ENCODE measurements at regions not wholly inside any gene's neighbourhood (a gene's known extent, or its start where the extent isn't known, plus 50 kb on each side); places are given as distances from the start of the nearest gene placed in this dataset.
A peak's percentile ranks its signal among the peaks of the same experiment; 100 is the strongest.

DNA sequence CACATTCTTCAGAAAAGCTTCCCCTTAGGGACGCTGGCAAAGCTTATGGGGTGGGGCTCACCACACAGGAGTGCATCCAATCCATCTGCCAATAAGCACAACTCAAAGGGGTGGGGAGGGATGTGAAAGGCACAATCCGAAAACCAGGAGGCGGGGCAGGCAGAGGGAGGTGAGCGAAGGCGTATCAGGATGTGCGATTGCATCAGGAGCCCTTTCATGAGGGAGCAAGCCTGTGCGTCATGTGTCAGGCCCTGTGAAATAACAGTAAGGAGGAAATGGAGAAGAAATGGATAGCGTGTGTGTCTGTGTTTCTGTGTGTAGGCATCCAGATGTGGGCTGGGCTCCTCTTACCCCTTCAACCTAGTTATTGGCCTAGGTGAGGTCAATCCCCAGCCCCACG lies 382.4 kb upstream of the CDH4 start:
- no peaks in the 10 kb centered on the region for H3K36me3 ChIP-seq
- no peak for ATAC-seq
- no peak for TF ChIP-seq CTCF (IDR thresholded peaks at IDR 0.05)
- H3K27me3 ChIP-seq: peaks cover 0 to 33% (median 19%) of the 10 kb centered on the region in 7 donors
- no peak overlapping the region for H3K4me3 ChIP-seq
- no peaks in the 10 kb centered on the region for H3K9me3 ChIP-seq
- H3K4me1 ChIP-seq: no peaks in the 10 kb centered on the region
- H3K27ac ChIP-seq: no peak overlapping the region
- DNase-seq: no peak
- 81 to 86% methylated on average over 9 of the region's 9 CpGs for WGBS, 2 donors
- intact Hi-C loops (cut with DNase I): loop anchor here in 1 of 10 donors (10.0 kb wide), 1 partner anchor 65 kb away; no protein-coding TSS in a partner anchor

DNA sequence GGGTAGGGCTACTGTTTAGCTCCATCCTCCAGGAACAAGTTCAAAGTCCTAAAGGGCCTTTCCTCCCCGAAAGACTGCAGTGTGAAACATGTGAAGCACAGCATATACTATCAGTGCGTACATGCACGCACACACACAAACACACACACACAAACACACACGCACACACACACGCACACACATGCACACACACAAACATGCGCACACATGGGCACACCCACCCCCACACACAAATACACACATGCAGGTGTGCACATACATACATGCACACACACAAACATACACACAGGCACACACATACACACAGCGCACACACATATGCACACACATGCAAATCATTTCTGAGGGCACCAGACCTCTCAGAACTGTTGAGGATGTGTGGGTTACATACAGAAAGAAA lies 382.0 kb upstream of the CDH4 start:
- no peak for TF ChIP-seq CTCF (IDR thresholded peaks at IDR 0.05)
- no peak overlapping the region for H3K4me3 ChIP-seq
- no peaks in the 10 kb centered on the region for H3K9me3 ChIP-seq
- intact Hi-C loops (cut with DNase I): loop anchor here in 1 of 10 donors (10.0 kb wide), 1 partner anchor 65 kb away; no protein-coding TSS in a partner anchor
- no peaks in the 10 kb centered on the region for H3K36me3 ChIP-seq
- no peak for DNase-seq
- no peak for ATAC-seq
- H3K27ac ChIP-seq: no peak overlapping the region
- peaks cover 0 to 33% (median 19%) of the 10 kb centered on the region in 7 donors for H3K27me3 ChIP-seq
- WGBS, 2 donors: 93 to 95% methylated on average over 7 of the region's 7 CpGs
- no peaks in the 10 kb centered on the region for H3K4me1 ChIP-seq

DNA sequence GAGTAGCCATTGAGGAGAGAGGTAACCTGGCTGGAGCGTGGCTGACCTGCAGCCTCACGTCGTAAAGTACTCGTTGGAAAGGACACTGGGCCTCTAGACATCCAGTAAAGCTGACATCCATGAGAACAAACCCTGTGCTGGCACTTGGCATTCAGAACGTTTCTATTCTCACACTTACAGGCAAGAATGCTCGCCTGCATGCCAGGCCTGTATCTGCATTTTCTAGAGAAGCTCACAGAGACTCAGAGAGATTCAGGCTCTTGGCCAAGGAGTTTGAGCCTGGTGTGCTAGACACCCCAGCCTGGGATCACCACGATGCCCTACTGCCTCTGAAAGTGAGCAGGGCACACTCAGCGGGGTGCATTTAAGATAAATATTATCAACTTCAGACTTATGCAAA lies 379.8 kb upstream of the CDH4 start:
- H3K9me3 ChIP-seq: no peaks in the 10 kb centered on the region
- ATAC-seq (peak in 4 of 8 donors; percentile 23 to 67 (median 40)), DNase-seq (no peak)
- H3K4me3 ChIP-seq: no peak overlapping the region
- WGBS, 2 donors: 32 to 43% methylated on average over 8 of the region's 8 CpGs
- peaks cover 0 to 21% (median 9%) of the 10 kb centered on the region in 7 donors for H3K27me3 ChIP-seq
- TF ChIP-seq CTCF (IDR thresholded peaks at IDR 0.05): no peak
- no peaks in the 10 kb centered on the region for H3K36me3 ChIP-seq
- no peak overlapping the region for H3K27ac ChIP-seq
- H3K4me1 ChIP-seq: no peaks in the 10 kb centered on the region
- intact Hi-C loops (cut with DNase I): loop anchor here in 1 of 10 donors (10.0 kb wide), 1 partner anchor 63 kb away; no protein-coding TSS in a partner anchor

DNA sequence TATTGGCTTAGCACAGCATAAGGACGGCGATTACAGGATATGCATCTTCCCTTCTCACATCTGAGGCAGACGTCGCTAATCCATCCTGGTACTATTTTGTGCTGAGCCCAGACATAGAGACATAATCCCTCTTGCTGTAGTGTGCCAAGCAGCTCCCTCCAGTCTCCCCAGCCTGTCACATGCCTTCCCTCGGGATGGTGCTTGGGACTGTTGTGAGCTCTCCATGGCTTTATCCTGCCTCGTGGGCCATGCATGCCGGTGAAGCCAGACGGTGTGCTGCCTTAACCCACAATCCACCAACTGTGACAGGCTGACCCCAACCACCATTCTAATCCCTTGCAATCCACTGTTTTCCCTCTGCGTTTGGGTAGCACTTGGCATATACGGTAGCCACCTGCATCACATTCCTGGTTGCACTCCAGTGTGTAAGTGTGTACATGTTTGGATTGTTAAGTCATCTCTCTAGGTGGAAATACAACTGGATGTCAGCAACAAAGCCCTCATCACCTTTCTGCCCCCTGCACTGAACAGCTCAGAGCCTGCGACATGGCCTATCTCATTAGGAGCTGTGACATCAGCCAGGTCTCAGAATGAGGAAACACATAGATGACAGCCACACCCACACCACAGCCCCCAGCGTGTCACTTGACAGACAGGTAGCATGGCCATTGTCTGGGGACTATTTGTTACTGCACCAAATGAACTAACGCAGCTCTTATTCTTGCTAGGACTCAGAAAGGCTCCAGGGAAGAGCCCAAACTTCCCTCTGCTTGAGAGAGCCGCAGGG lies 374.8 kb upstream of the CDH4 start:
- no peak overlapping the region for H3K4me3 ChIP-seq
- intact Hi-C loops (cut with DNase I): loop anchor here in 1 of 10 donors (10.0 kb wide), 1 partner anchor 58 kb away; no protein-coding TSS in a partner anchor
- no peaks in the 10 kb centered on the region for H3K4me1 ChIP-seq
- WGBS, 2 donors: 73 to 75% methylated on average over 14 of the region's 14 CpGs
- no peaks in the 10 kb centered on the region for H3K36me3 ChIP-seq
- DNase-seq (no peak), ATAC-seq (no peak)
- H3K27me3 ChIP-seq: peaks cover 0 to 17% (median 0%) of the 10 kb centered on the region in 7 donors
- no peaks in the 10 kb centered on the region for H3K9me3 ChIP-seq
- no peak overlapping the region for H3K27ac ChIP-seq
- TF ChIP-seq CTCF (IDR thresholded peaks at IDR 0.05): no peak

Data from heart right ventricle (tissue), 16 donors.